GM19043 (cell line): ENCODE measurements at regions not wholly inside any gene's neighbourhood (a gene's known extent, or its start where the extent isn't known, plus 50 kb on each side); places are given as distances from the start of the nearest gene placed in this dataset.
A peak's percentile ranks its signal among the peaks of the same experiment; 100 is the strongest.

Experiments
- ATAC-seq: cut with Tn5 transposase; IDR thresholded peaks from one replicate; pipeline ENCODE4 v1.9.1; 2021; ENCODE audit warnings: low read depth; ENCODE audit not compliant: unreplicated experiment

DNA sequence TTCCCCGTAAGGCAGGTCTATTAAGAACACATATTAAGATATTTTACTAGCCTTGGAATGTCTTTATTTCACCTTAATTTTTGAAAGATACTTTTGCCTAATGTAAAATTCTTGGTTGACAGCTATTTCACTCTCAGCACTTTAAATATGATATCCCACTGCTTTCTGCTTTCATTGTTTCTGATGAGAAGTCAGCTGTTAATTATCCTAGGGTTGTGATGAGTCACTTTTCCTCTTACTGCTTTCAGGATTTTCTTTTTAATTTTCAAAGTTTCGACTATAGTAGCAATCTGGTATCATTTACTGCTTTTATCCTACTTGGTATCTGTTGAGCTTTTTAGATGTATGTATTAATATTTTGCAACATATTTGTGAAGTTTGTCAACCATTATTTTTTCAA, 578.9 kb upstream of the ATP2B1 start:
- no peak for ATAC-seq

DNA sequence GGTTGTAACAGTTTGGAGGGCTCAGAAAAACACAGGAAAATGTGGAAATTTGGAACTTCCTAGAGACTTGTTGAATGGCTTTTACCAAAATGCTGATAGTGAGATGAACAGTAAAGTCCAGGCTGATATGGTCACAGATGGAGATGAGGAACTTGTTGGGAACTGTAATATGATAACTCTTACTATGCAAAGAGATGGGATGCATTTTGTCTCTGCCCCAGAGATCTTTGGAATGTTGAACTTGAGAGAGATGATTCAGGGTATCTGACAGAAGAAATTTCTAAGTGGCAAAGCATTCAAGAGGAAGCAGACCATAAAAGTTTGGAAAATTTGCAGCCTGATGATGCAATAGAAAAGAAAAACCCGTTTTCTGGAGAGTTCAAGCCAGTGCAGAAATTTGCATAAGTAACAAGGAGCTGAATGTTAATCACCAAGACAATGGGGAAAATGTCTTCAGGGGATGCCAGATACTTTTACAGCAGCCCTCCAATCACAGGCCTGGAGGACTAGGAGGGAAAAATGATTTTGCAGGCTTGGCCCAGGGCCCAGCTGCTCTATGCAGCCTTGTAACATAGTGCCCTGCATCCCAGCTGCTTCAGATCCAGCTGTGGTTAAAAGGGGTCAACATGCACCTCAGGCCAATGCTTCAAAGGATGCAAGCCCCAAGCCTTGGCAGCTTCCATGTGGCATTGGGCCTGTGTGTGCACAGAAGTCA, 572.7 kb upstream of the ATP2B1 start:
- ATAC-seq, result no peak

DNA sequence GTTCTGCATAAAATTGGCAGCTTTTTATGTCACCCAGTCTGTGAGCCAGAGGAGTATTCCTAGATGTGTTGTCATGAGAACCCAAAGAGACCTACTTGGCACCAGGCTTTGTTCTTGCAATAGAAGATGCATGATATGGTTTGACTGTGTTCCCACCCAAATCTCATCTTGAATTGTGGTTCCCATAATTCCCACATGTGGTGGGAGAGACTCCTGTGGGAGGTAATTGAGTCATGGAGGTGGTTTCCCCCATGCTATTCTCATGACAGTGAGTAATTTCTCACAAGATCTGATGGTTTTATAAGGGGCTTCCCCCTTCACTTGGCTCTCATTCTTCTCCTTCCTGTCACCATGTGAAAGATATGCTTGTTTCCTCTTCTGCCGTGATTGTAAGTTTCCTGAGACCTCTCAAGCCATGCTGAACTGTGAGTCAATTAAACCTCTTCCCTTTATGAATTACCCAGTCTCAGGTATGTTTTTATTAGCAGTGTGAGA, 572.0 kb upstream of the ATP2B1 start:
- peak; percentile 62 for ATAC-seq

DNA sequence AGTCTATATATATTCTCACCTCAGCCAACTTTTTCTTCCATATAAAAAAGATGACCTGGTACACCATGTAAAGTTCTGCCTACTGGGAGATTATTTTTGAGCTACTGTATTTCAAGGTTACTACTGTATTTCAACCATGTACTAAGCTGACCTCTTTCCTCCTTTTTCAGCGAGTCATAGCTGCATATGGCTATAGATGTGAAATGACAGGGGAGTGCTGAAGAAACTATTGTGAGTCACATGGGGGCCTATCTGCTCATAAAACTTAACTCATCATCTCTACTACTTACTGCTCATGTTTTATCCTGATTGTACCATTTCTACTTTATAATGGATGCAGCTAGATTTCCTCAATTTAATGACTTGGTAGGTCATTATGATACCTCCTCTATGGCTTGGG, 571.4 kb upstream of the ATP2B1 start:
- no peak for ATAC-seq

DNA sequence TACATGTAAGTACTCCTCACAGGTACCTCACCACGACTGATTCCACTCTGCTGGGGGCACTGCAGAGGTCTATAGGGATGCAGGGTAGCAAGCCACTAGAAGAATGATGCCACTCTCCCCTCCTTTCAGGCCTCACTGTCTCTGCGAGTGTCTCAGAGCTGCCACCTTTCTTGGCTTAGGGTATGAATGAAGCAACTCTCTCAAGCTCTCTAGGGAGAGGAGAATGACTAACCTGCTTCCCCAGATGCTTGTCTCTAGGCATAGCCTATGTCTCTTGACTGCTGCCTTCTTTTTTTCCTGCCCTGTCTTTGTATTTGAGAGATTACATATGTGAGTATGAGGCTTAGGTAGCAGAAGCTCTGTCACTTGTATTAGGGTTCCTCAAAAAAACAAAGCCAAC, 566.5 kb upstream of the ATP2B1 start:
- ATAC-seq, result no peak

DNA sequence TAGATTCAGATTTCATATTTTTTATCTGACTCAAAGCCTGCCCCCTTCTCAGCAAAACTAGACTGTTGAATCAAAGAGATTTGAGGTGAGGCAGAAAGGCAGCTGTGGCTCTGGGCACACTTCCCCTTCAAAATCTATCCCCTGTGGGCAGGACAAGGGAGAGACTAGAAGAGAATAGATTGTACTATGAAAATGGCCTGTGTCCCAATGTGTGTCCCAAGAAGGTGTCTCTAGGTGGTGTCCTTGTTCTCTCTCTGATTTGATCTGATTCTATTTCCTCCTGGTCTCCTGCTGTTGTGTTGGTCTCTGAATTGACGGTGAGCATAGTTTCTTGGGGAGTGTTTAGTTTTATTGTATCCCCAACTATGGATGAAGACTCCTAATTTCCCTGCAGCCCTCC, 565.8 kb upstream of the ATP2B1 start:
- ATAC-seq, result no peak

DNA sequence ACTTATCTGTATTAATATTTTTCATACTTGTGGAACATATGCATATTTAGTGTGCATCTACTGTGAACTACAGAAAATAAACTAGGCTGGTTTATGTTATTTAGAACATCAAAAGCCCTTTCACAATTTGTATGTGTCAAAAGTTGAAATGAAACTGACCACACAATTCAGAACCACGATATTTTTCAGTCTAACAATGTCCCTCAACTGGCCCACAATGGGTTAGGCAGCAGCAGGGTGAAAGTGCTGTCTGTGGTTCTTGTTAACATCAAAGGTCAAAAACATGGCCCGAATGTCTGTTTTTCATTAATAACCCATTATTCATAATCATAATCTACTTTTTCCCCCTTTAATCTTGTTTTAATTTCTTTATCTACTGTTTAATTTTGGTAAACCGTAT, 559.9 kb upstream of the ATP2B1 start:
- no peak for ATAC-seq

DNA sequence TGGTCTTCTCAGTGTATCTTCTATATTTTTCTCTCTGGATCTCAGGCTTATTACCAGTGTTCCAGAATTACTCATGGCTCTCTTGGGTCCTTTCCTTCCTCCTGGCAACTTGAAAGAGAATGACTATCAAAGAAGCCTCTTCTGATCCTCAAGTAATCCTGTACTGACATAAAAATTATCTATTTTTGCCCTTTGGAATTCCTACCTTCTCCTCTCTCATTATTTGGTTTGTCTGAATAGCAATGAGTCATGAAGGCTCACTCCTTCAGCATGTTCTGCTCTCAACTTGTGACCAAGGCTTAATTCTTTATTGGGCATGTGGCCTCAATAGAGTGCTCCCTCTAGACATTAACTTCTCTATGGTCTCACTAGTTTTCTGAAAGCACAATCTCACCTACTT, 553.6 kb upstream of the ATP2B1 start:
- ATAC-seq, result no peak

DNA sequence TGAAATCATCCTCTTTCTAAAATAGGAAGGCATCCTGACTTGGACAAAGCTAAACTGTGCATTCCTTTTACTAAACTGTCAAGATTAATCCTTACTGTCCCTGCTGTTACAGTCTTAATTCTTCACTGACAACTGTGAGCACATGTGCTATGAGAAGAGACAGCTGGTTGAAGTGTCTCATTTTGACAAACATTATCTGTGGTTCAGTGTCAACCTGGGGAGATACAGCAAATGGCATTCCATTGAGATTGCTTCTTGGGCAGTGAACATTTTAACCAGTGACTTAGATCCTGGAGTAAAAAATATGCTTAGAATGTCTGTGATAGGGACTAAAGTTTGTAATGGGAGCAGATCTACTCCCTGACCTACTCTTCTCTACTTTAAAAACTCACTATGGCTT, 552.6 kb upstream of the ATP2B1 start:
- no peak for ATAC-seq

DNA sequence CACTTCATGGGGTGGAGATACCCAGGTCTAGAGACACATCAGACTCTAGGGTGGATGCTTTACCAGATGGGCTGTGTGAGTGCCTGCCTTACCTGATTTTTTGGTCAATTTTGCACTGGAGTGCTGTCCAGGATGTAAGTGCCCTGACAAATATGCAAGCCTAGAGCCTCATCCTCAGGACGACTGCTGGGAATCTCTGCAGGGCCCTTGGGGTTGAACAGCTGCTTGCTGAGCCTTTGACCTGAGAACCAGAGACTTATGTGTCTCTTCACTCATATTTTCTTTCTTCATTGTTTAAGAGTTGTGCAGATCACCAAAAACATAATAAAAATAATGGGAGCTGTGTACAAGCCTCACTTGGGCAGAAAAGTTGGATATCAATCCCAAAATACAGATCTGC, 551.5 kb upstream of the ATP2B1 start:
- no peak for ATAC-seq

DNA sequence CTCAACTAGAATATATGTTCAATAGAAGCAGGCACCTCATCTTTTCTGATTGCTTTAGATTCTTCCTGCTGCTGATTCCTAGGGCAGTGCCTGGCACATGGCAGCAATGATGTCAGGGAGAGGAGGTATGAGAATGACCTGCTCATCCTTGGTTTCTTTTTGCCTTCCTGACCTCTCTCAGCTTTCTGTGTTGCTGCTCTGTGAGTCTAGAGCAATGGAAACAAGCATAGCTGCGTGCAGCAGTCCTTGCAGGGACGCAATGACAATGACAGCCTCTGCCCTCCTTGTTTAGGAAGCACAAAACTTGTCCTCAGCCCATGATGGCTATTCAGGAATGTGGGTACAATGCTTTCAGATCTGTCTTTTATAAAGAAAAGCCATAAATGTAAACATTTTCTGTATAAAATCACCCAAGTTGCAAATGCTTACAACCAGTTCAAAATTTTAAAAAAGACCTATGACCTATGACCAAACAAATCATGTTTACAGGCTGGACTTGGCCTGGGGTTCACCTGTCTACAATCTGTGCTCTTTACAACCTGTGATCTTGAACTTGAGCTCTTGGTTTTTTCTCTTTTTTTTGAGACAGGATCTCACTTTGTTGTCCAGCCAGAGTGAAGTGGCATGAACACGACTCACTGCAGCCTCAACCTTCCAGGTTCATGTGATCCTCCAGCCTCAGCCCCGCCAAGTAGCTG, 549.4 kb upstream of the ATP2B1 start:
- ATAC-seq, result no peak

DNA sequence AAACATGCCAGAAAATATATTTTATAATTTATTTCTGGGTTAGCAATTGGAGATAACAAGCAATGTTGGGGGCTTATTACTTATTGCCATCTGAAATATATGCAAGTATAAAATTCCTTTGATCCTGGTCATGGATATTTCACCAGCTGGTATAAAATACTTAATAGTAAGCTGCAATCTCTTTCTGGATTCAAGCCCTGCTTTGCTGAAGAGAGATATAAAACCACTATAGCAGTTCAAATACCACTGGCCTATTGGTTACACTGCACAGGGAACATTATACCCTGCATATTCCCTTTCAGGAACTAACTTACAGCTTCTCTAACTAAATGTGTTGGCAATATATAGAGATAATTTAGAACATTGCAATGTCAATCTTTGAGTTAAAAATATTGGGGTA, 546.2 kb upstream of the ATP2B1 start:
- ATAC-seq, result no peak

DNA sequence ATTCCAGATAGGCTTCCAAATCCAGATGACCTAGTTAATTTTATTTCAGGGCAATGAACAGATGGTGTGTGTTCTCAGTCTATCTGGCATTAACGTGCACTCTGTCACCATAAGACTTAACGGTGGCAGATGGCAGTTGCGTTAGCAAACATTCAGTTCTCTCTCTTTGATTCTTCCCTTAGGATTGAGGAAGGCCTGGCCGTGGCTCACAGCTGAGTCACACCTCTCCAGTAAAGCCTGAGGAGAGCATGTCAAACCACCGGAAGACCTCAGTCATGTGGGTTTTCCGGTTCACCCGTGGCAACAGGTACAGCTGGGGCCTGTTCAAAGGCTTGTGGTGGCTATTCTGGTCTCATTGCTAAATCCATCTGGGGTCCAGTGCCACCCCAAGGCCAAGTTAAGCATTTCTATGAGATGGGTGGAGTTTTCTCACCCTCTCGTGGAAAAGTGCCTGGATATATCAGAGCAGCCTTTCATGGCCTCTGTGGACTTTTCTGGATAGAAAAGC, 545.1 kb upstream of the ATP2B1 start:
- peak; percentile 99 for ATAC-seq

DNA sequence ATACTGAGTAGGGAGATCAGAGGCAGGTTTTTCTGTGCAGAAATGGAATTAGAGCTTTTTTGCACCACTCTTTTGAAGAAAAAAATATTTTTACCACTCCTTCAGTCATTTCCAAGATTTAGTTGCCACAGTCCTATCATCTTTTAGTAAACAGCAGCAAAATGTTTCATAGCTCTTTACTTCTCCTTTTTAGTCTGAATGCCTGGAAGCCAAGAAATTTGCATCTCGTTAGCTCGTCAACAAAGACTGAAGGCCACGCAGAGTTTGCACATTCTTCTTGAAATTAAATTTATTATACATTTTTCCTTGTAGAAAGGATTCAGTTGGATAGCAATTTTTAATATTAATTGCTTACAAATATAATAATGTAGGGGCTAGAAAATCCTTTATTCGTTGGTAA, 544.5 kb upstream of the ATP2B1 start:
- ATAC-seq, result no peak

DNA sequence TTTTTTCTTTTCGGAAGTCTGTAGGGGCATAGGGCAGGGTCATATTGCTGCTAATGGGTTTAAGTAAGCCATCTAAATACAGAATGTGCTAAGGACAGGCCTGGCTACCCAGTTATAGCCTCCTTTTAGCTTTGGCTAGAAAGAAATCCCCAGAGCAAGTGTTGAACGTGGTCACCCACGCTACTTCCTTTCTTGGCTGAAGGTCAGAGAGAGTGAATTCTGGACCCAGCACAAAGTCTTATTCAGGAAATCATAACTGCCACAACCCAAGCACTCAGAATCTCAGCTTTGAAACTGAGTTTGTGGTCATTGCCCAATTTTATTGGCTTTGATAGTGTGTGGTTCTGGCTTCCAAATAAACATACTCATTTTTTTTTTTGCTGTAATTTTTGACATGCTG, 542.1 kb upstream of the ATP2B1 start:
- ATAC-seq, result no peak

DNA sequence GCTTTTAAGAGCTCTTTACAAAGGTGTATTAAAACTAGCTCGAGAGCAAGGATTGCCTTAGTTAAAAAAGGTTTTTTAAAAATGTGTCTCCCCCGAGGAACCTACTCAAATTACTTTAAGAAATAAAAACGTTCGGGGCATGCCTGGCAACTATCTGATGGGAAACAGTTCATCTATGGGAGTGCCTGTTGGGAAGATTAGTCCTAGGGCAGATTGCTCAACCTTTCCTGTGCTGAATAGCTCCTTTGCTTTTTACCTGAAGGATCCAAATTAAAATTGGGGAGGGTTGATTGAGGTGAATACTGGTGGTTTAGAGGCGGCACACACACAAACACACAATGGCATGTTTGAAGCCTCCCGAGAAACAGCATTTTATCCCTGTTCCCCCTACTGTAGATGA, 541.4 kb upstream of the ATP2B1 start:
- no peak for ATAC-seq

DNA sequence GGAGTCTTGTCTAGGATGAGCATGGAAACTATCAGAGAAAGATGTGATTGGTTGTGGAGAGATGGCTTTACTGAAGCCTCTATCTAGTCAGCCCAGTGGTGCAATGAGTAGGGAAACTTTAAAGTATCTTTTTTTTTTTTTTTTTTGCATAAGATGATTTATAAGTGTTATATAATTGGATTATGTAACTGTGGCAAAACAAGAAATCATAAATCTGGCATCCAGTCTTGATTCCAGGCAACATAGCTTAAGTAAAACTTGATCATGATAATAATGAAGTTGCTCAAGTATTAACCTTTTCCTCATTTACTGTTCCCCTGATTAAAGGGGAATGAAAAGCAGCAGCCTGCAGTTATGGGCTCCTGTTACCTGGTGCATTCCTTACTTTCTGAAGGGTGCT, 538.0 kb upstream of the ATP2B1 start:
- no peak for ATAC-seq

DNA sequence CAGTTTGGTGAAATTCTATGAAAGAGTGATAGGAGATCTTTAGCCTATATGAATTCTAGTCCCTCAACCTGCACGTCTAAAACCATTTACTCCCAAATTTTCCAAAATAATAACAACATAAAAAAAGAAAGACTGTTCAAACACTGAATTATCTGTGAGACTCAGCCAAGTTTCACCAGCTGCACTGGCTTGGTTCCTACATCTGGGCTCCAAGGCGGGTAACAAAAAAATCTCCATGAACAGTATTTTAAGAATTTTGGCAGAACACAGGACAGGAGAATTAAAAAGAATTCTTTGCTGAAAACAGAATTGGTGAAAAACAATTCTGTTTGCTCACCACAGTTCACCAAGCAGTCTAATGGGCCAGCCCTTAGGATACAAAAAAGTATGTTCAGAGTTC, 536.8 kb upstream of the ATP2B1 start:
- no peak for ATAC-seq

DNA sequence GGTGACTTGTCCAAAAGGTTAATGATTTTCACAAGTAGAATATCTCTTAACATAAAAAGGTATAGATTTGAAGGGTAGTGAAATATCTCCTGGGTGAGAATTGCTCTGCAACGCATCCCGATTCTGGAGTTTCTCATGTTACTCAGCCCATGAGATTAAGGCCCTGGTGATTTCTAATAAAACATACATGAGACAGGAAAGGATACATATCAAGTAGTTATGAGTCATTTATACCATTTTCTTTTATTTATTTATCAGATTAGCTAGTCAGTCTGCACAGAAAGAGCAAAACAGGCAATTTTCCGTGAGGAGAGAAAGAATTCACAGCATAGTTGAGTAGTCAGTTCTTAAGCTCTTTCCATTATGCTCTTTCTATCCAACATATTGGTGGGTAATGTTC, 535.6 kb upstream of the ATP2B1 start:
- ATAC-seq, result no peak

DNA sequence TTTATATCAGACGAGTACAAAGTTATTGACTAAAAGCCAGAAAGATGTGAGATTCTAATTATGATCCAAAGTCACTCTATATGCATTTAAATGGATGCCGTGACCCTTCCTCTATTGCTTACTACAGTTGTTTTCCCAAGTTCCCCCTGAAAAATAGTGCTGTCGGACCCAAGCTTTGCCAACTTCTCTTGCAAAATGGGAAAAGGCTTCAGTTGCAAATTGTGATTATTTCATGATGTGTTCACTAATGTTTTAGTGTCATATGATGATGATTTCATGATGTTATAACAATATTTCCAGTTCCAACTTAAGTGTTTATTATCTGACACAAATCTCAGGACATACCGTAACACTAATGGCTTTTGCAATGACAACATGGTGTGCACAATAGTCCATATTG, 534.6 kb upstream of the ATP2B1 start:
- no peak for ATAC-seq

DNA sequence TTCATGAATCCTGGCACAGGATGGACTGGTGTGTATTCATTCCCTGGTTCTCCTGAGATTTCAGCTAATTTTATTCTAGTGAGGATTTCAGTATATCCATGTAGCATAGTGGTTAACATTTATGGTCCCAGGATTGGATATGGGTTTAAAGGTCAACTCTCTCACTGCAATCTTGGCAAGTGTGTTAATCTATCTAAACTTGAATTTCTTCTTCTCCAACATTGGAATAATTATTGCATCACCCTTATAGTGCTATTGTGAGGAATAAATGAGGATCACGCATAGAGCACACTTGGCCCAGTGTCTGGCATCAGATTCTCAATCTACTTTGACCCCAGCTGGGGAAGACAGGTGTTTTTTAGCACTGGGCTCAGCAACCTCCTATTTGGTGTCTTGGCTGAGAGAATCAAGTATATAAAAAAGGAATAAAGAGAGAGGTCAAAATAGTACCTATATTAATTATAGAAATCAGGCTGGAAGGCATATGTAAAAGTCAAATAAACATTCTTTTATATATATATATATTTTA, 531.2 kb upstream of the ATP2B1 start:
- no peak for ATAC-seq
